H1 (cell line): ENCODE measurements at regions not wholly inside any gene's neighbourhood (a gene's known extent, or its start where the extent isn't known, plus 50 kb on each side); places are given as distances from the start of the nearest gene placed in this dataset.

Source experiments
- POLR2A ChIP-seq, 2 experiments: IDR thresholded peaks; 1 replicate in 1 of 2; 2 replicates in 1 of 2; pipeline ENCODE4 v1.6.1; 2011; ENCODE audit warnings: low read depth in 2 of 2, low read length in 2 of 2, mild to moderate bottlenecking in 2 of 2; ENCODE audit errors: control extremely low read depth in 1 of 2
- POLR2AphosphoS5 ChIP-seq: IDR thresholded peaks from 2 replicates; pipeline ENCODE4 v1.6.1; 2011; ENCODE audit warnings: low read depth, low read length

- TF ChIP-seq POLR2AphosphoS5 (no peak), POLR2A (IDR thresholded peaks at IDR 0.05; ENCODE audit: control extremely low read depth in 1 of 2, low read depth in 2 of 2, low read length in 2 of 2) (no peak)
These were observed 295.2 kb downstream of the NDUFA10 start for GRCh38 chr2:239729681-239730566.
